Embryonic facial prominence (tissue), 1 donor: ENCODE measurements at regions not wholly inside any gene's neighbourhood (a gene's known extent, or its start where the extent isn't known, plus 50 kb on each side); places are given as distances from the start of the nearest gene placed in this dataset.

Source experiments
- DNase-seq: peaks from one replicate; pipeline ENCODE4 v3.0.0-alpha.2; 2016; ENCODE audit errors: extremely low spot score

GRCh38 chr1:212526111-212526491 lies 82.5 kb upstream of the ATF3 start:
- no peak for DNase-seq

GRCh38 chr1:212528501-212528900 lies 80.1 kb upstream of the ATF3 start:
- DNase-seq = no peak

GRCh38 chr1:212529211-212529741 lies 79.3 kb upstream of the ATF3 start:
- DNase-seq = no peak

- DNase-seq = no peak
Measured at GRCh38 chr1:212531267-212531666, 77.3 kb upstream of the ATF3 start.

DNA sequence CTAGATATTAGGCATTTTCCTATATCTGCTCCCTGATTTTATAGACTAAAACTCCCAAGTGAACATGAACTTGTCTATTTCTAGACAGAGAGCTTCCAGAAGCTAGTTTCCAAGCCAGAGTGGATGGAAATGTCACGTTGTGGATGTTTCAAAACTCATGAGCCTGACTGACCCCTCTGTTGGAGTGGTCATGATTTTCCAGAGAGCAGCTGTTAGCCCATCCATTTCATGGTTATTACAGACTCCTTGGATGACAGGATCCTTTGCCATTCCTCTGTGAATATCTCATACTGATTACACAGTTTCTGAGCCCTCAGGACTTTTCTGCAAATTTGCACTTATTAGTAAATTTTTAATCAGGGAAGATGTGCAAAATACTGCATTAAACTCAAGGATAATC lies 76.8 kb upstream of the ATF3 start:
- DNase-seq = no peak

DNA sequence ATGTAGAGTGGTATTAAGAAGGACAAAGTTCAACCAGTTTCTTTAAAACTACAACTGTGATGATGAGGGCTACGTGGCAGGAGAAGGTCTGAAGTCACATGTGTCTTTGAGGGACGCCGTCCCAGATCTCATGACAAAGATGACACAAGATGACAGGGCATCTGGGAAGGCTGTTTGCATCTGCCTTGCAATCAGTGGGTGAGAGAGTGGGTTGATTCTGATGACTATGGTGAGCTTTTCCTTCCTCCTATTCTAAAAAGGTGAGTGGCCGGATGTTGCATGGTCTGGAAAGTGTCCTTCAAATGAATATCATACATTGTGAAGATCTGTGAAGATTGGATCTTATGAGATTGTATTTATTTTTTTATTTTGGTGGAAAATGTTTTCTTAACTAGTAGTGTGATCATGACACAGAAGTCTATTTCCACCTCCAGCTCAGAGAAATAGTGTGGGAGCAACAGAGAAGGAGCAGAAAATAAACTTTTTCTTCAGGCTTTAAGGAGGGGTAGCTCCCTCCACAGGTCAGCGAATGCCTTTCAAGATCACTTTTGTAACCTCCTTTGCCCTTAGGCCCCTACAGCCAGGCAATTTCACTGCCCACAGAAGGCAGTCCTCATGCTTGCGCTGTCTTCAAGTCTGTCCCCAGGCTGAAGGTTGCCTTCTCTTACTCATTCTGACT lies 76.0 kb upstream of the ATF3 start:
- DNase-seq = no peak

- DNase-seq = no peak
Measured at GRCh38 chr1:212533148-212533517, 75.4 kb upstream of the ATF3 start.

GRCh38 chr1:212536586-212536985 lies 72.0 kb upstream of the ATF3 start:
- no peak for DNase-seq

DNA sequence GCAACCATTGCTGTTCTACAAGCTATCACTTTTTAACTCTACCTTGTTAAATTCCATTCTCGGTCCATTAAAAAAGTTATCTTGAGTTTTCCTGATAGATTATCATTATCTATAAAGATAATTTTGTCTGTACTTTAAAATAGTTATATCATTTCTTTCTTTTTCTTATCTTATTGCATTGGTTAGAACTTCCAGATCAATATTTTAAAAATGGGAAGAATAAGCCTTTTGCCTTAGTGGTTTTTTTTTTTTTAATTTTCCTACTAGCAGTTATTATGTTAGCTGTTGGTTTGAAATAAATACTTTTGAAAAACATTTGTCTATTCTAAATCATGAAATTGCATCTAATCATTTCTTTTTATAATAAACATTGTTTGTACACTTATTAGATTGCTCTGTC lies 71.0 kb upstream of the ATF3 start:
- DNase-seq = no peak

- no peak for DNase-seq
Measured at GRCh38 chr1:212539737-212540430, 68.7 kb upstream of the ATF3 start.

GRCh38 chr1:212542761-212543187 lies 65.8 kb upstream of the ATF3 start:
- no peak for DNase-seq

DNA sequence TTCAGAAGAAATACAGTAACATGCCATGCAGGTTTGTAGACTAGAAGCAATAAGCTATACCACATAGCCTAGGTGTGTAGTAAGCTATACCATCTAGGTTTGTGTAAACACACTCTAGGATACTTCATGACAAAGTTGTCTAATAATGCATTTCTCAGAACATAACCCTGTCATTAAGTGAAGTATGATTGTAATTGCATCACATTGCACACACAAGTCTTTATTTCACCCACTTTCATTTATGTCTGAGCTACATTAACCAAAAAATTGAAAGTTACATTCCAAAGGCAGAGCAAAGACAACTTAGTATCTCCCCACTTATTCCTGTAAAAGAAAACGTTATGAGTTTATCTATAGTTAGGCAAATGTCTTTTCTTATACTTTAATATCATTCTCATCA lies 64.5 kb upstream of the ATF3 start:
- no peak for DNase-seq

DNA sequence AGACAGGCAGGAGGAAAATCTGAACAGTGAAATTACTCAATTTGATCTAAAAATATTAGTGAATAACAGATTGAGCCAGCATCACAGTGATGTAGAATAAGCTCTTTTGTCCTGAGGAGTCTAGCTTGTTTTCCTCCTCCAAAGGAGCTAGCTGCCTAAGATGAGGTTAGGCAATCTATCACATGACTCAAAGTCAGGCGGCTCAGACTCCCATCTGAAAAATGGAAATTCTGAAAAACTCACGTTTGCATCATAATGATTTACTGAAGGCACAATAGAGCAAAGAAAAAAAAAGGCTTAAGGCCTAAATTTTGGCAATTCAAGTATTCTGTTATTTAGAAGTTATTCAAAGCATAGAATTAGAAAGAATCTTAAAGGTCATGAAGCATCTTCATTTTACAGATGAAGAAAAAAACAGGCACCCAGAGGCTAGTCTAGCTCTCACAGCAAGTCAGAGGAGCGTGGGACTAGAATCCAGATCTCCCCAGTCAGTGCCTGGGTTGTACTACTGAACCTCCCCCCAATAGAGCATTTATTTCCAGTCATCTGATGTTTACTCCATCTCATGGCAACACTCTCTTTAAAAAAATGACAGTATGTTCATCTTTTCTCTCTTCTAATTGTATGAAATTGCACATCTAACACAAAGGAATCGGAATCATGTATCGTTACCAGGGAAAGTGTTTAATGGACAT lies 62.5 kb upstream of the ATF3 start:
- no peak for DNase-seq

DNA sequence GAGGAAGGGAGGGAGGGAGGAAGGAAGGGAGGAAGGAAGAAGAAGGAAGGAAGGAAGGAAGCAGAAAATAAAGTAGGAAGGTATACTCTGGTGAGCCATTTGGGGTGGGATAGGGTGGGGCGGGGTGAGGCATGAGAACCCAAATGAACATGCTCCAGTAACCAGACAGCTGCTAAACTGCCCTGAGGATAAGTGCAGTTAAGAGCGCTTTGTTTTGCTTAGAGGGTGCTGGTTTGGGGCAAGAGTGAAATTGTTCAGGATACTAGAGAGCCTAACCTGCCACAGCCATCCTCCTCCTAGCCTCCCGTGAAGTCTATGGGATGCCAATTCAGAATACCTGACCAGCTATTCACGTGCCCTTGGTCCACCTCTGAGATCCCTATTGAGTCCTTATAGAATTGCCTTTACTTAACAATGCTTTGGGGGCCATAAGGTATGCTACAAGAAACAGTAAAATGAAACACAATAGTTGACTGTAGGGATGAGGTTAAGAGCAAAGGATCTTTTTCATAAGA lies 59.0 kb upstream of the ATF3 start:
- no peak for DNase-seq

DNA sequence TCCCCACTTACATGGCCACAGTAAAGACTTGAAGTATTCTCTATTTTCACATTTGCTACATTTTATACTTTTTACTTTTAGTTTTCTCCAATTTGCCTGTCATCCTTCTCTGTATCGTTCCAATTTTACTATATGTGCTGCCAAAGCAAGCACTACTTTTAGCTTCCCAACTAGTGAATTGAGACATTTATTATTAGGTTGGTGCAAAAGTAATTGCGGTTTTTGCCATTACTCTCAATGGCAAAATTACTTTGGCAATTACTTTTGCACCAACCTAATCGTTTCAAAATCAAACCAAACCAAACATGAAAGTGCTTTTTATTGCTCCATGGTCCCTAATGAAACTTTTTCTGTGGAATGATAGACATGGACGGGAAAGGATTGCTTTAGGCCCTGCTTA lies 56.6 kb upstream of the ATF3 start:
- no peak for DNase-seq

- DNase-seq = no peak
Measured at GRCh38 chr1:212553676-212554075, 54.9 kb upstream of the ATF3 start.

DNA sequence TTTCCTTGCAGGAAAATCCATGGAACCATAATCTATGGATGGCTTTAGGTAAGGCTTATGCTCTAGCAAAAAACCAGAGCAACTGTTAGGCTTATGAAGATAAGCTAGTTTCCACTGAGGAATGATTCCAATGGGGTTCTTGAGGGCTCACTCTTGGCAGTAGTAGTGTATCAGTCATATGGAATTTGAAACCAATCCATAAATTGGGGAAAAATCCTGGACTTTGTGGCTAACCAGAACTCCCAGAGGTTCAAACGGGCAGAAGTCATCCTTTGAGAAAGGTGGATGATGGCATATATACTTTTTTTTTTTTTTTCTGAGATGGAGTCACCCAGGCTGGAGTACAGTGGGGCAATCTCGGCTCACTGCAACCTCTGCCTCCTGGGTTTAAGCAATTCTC lies 54.2 kb upstream of the ATF3 start:
- no peak for DNase-seq

DNA sequence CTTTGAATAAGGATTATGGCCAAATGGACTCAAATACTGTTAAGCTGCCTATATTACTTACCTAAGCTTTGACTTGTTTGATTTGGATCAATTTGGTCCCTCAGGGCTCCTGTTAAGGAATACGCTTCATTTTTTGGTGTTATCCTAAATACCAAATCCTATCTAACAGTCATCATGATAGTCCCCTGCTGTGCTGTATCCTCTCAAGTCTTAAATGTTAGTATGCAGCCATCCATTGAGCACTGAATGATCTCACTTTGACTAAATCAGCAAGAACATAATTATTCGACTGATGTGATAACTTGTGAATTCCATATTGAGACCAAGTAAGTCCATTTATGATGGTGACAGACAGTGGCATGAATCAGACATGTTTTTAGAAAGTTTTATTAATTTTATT lies 53.1 kb upstream of the ATF3 start:
- no peak for DNase-seq

- no peak for DNase-seq
Measured at GRCh38 chr1:212556822-212557549, 51.6 kb upstream of the ATF3 start.

DNA sequence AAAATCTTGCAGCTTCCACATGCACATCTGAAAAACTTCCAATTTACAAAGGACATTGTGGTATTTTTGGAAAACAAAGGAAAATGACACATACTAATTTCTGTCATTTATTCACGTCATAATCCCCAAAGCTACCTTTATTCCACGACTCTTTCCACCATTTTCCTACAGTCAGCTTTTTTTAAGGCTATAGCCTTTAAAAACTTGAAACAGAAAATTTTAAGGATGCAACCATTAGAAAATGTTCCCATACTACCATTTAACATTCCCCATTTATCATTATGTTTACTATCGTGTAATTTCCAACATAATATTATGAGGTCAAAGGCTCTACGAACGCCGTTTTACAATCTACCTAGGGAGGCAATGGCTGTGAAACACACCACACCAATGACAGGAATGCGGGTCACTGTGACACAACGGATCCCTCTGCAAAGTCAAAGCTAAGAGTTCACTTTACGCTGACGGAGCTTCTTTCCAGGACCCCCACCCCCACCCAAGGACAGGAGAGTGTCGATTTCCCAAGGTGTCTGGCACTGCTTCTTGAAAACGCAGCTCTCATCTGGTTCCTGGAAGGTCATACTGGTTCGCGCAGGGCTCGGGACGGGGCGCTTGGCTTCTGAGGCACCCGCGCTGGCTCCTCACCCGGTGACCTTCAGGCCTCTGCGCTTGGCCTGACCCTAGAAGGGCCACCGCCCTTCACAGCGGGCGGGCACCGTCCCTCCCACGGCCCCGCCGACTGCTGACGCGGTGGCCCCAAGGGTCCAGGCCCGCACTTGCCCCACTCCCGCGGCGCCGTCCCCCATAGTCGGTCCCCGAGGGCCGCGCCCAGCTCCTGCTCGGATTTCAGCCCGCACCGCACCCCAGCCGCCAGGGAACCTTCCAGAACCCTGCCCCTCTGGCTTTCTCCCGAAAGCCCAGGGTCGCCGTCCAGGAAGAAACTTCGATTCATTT lies 50.5 kb upstream of the ATF3 start:
- no peak for DNase-seq
